ENCODE measurements at regions not wholly inside any gene's neighbourhood (a gene's known extent, or its start where the extent isn't known, plus 50 kb on each side); places are given as distances from the start of the nearest gene placed in this dataset.

DNA sequence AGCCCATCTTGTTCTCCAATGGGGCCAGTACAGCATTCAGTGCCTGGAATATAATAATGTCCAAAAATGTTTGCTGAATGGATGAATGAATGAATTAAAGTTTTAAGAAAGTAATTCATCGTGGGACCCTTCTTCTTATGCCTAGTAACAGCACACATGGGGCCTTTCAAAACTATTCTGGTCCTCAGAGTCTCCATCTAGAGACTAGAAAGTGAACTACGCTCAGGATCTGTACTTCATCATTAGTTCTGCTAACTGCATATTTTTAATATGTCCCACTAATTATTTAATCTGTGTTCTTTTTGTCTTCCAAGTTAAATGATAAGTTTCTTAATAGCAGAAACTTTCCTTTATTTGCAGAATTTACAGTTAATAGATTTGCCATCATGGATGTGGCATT is 172.5 kb downstream of the SMAD2 start:
- DNase-seq (ENCODE audit: low read depth) = no peak

GRCh38 chr18:47756364-47757016 is 174.0 kb downstream of the SMAD2 start:
- DNase-seq (ENCODE audit: low read depth) = peak; percentile 60

DNA sequence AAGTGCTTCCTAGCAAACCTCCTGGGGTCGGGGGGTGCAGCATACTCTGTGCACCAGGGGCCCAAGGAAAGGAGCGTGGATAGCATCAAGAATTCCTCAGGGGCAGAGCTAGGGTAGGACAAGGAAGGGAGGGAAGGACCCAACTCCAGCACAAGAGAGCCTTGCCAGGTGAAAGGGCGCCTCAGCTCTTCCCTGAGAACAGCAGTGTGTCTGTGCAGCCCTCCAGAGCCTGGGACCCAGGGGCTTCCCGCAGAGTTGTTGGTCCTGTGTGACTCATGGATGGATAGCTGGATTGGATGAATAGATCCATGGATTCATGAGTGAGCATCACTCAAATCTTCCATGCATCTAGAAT is 175.4 kb downstream of the SMAD2 start:
- no peak for DNase-seq (ENCODE audit: low read depth)

DNA sequence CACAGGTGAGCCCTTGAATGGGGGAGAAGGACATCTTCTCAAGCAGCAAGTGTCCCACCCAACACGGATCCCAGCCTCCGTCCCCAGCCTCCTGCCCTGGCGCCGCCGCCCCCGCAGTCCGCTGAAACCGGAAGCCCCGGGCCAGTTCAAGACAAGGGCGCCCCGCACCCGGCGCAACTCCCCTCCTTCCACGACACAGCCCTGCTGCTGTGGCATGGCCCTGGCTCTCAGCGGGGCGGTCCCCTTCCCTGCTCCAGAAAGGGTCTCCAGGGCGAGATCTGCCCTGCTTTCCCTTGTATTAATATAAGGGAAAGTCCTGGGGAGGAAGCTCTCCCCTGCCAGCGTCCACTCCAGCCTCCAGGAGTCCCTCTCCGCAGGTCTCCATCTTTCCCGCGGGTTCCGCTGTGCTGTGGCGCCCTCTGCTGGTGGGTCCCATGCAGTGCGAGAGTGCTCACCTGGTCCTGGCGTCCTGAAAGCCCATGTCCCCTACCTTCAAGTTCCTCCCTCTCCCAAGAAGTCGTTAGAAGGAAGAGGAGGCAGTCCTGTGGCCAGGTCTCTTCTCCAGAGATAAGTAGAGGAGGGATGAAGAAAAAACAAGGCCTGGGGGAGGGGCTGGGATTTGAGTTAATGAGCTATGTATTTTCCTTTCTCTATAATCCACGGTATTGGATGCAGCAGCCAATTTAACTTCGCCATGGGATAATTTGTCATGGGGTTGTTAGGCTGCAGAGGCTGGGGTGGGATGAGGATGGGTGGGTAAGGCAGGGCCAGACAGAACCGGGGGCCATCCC is 176.0 kb downstream of the SMAD2 start:
- peak; percentile 71 for DNase-seq (ENCODE audit: low read depth)

DNA sequence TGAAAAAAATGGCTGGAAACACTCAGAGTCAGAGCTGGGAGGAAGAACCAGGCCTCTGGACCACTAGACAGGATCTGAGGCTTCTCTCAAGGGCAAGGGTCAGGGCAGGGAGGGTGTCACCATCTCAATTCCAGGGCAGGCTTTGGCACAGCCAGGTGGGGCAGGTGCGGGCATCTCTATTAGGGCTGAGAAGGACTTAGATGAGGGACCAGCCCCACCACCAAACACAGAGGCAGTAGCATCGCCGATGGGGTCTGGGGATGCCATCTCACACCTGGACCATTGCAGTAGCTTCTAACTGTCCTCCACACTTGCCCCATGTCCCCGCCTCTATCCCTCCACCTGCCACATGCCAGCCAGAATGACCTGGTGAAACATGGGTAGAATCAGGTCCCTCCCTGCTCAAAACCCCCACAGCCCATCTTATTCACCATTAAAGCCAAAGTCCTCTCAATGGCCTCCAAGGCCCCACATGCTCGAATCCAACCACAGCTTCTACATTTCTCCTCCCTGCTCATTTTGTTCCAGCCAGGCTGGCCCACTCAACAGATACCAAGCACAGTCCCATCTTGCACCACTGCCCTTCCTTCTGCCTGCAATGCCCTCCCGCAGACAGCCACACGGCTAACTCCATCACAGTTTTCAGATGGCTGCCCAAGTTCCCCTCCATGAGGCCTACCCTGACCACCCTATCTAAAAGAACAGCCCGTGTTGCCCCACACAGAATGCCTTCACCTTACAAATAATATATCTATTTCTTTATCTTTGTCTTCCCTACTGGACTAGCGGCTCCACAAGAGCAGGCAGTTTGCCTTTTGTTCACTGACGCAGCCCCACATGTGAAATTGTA is 177.4 kb downstream of the SMAD2 start:
- DNase-seq (ENCODE audit: low read depth) = no peak

- no peak for DNase-seq (ENCODE audit: low read depth)
These were observed 179.5 kb downstream of the SMAD2 start for GRCh38 chr18:47750889-47751423.

- DNase-seq (ENCODE audit: low read depth) = no peak
These were observed 180.9 kb downstream of the SMAD2 start for GRCh38 chr18:47749600-47749973.

DNA sequence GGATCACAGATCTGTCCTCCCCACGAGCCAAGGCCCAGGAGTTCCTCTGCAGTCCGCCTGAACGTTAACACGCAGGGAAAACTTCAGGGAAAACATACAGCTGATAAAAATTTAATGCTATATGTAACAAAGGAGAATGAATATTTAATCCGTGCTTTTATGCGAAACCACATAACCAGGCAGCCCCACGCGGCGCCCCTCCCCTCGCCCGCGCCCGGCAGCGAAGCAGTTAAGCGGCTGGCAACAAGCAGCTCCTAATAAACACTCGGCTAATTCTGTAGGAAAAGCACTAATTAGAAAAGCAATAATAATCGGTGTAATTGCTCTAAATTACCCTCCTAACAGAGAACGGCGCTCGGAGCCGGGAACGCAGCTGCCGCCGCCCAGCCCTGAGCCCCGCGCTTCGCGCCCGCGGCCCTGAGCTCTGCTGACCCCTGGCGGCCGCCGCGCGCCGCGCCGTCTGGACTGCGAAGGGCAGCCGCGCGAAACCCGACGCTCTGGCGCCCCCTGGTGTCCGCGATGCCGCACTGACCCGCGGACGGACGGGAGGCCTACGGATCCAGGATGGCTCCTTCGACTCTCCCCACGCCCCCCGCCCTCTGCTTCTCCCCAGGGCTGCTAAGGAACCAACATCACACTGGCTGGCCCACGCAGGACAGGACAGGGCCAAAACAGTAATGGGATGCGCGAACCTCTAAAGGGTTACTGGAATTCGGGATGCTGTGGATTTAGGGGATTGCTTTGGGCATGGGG is 181.4 kb downstream of the SMAD2 start:
- DNase-seq (ENCODE audit: low read depth) = peak; percentile 74

DNA sequence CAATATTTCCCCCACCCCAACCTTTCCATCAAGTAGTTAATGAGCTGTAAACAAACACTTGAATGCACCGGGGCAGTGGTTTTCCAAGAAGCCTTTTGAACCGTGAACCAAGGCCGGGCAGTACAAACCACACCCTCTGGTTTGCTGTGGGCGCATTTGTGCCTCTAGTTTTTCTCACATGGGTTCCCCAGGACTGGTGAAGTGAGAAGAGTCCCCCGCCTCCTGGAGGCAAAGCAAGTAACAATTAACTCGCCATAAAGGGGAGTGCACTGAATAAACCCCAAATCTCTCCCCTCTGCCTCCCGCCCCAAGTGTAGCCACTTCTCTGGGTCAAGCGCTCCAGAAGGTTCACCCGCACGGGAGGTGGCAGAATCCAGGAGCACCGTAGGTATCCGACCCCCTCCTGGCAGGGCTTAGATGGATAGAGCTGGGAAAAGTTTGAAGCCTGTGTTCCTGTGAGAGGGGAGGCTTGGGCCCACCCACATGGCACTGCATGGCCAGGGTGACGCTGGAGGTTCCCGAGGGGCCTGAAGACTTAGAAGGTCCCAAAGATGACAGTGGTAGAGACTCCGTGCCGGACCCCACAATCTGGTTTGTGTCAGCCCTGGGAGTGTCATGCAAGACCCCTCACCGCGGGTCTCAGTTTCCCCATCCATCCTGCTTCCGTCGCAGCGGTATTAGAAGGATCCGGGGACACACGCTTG is 182.2 kb downstream of the SMAD2 start:
- no peak for DNase-seq (ENCODE audit: low read depth)

GRCh38 chr18:47747260-47747795 is 183.1 kb downstream of the SMAD2 start:
- DNase-seq (ENCODE audit: low read depth) = no peak

DNA sequence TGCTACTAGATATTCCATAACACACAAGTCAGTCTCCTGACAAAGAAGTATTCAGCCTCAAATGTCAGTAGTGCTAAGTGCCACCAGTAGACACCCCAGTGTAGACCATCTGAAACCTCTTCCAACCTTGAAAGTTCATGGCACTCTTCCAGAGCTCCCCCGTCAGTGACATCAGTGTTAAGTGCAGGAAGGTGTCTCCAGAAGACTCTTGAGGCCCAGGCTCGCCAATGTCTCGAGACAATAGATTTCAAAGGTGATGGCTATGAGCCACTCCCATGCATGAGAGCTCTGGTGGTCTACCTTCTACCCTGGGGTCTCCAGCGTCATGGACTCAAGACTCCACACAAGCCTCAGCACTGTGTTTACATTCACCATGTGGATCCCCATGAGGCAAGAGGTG is 183.8 kb downstream of the SMAD2 start:
- no peak for DNase-seq (ENCODE audit: low read depth)

DNA sequence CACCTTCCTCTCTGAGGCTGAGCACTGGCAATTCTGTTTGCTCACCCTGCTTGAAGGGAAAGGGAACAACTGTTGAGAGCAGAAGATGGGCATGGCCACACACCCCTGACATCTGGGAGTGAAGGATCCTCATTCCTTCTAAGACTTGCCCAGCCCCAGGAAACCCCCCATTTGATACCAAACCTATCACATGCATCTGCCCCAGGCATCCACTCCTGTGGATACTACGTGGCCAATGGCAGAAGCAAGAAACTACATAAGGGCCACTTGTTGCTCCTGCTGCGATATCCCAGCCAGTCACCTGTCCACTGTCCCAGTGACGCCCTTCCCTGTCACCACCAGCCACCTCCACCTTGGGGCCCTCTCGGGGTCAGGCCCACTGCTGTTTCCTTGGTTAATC is 185.2 kb downstream of the SMAD2 start:
- no peak for DNase-seq (ENCODE audit: low read depth)

- DNase-seq (ENCODE audit: low read depth) = no peak
These were observed 192.5 kb downstream of the SMAD2 start for GRCh38 chr18:47737956-47738355.

DNA sequence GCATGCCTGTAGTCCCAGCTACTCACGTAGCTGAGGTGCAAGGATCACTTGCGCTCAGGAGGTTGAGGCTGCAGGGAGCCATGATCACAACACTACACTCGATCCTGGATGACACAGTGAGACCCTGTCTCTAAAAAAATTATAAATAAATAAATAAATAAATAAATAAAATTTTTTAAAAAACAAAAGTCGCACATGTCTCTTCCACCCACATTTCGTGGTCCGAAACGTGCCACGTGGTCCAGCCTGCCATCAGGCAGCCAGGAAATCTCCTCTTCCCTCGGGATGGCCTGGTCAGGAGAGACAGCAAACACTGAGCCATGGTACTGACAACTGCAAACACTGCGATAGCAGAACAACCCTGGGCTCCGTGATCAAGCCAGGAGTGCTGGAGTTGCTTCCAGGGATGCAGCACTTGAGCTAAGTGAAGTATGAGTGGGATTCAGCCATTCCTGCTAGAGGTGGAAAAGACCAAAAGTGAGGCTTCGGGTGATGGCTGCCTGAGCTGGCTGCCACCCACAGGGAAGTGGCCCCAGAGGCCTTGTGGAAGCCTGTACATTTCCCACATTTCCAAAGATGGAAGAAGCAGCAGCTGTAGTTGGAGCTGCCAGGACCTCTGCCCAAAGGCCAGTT is 193.1 kb downstream of the SMAD2 start:
- DNase-seq (ENCODE audit: low read depth) = no peak

DNA sequence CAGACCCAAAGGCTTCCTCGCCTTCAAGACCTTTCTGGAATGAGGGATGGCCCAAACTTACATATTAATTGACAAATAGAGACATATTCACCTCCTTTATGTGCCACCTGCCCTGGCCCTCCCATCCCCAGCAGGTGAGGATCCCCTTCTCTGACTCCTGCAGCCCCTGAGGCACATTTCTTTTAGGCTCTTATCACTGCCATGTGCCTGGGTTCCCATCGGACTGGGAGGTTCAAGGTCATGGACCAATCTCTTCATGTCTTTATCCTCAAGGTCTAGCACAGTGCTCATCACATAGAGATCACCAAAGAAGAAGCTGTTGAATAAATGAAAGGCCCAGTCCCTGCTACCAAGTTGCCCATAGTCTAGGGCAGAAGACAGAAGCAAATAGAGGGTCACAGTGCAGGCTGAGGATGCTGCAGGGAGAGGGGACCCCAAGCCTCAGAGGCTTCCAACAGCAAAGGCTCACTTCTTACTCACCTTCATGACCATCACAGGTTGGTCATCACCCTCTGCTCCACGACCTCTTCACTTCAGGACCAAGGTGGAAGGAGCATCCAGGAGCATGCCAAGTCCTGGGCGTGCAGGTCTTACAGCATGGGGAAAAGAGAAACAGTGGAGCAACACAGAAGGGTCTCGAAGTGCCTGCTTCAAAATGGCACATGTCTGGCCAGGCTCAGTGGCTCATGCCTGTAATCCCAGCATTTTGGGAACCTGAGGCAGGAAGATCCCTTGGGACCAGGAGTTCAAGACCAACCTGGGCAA is 193.9 kb downstream of the SMAD2 start:
- no peak for DNase-seq (ENCODE audit: low read depth)

GRCh38 chr18:47735041-47735702 is 195.3 kb downstream of the SMAD2 start:
- no peak for DNase-seq (ENCODE audit: low read depth)

- no peak for DNase-seq (ENCODE audit: low read depth)
These were observed 199.2 kb downstream of the SMAD2 start for GRCh38 chr18:47731276-47731675.

DNA sequence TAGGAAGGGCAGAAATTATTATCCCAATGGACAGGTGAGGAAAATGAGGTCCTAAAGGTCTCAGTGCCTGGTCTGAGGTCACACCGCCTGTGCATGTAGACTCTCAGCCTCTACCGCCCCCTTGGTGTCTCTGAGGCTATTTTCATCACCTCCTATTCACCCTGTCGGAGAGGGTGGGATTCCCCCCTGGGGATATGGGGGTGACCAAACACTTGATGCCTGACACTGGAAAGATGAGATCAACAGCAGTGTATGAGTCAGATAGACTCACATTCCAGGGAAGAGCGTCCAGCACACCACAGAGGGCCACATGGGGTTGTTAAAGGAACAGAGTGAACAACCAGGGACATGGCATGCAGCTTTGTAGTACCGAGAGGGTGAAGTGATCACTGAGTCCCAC is 199.7 kb downstream of the SMAD2 start:
- DNase-seq (ENCODE audit: low read depth) = peak; percentile 72

GRCh38 chr18:47729356-47729755 is 201.1 kb downstream of the SMAD2 start:
- DNase-seq (ENCODE audit: low read depth) = no peak
